H9 (cell line): ENCODE measurements at regions not wholly inside any gene's neighbourhood (a gene's known extent, or its start where the extent isn't known, plus 50 kb on each side); places are given as distances from the start of the nearest gene placed in this dataset.

ENCODE experiments used
- DNase-seq: peaks from one replicate; pipeline ENCODE4 v3.0.0-alpha.2; 2017
- H2AFZ ChIP-seq: one replicate; pipeline ENCODE4 v1.6.1; 2013; ENCODE audit warnings: mild to moderate bottlenecking, low read length, control low read depth, moderate library complexity
- H2AK5ac ChIP-seq: 2 replicates; pipeline ENCODE4 v1.6.1; 2013; ENCODE audit warnings: low read length, control low read depth, mixed read lengths; ENCODE audit not compliant: insufficient read length
- H2BK120ac ChIP-seq: one replicate; pipeline ENCODE4 v1.6.1; 2013; ENCODE audit warnings: low read depth, mild to moderate bottlenecking, low read length, control low read depth, inconsistent platforms; ENCODE audit not compliant: poor library complexity, severe bottlenecking
- H2BK12ac ChIP-seq: 2 replicates; pipeline ENCODE4 v1.6.1; 2013; ENCODE audit warnings: low read length, control low read depth, mixed read lengths, low read depth; ENCODE audit not compliant: insufficient read length
- H2BK15ac ChIP-seq: 2 replicates; pipeline ENCODE4 v1.6.1; 2013; ENCODE audit warnings: low read depth, low read length, control low read depth
- H2BK20ac ChIP-seq: one replicate; pipeline ENCODE4 v1.6.1; 2013; ENCODE audit warnings: low read depth, mild to moderate bottlenecking, low read length, control low read depth, inconsistent platforms; ENCODE audit not compliant: poor library complexity, severe bottlenecking
- H2BK5ac ChIP-seq: 2 replicates; pipeline ENCODE4 v1.6.1; 2013; ENCODE audit warnings: low read length, control low read depth, mixed read lengths; ENCODE audit not compliant: insufficient read length
- H3K14ac ChIP-seq: 2 replicates; pipeline ENCODE4 v1.6.1; 2013; ENCODE audit warnings: low read length, control low read depth; ENCODE audit not compliant: insufficient read depth
- H3K18ac ChIP-seq: 2 replicates; pipeline ENCODE4 v1.6.1; 2013; ENCODE audit warnings: low read depth, mild to moderate bottlenecking, mixed read lengths, low read length, control low read depth; ENCODE audit not compliant: insufficient read length
- H3K23ac ChIP-seq: 2 replicates; pipeline ENCODE4 v1.6.1; 2013; ENCODE audit warnings: low read length, control low read depth, mixed read lengths, low read depth; ENCODE audit not compliant: insufficient read length
- H3K23me2 ChIP-seq: 2 replicates; pipeline ENCODE4 v1.6.1; 2013; ENCODE audit warnings: low read depth, mild to moderate bottlenecking, mixed read lengths, low read length, control low read depth; ENCODE audit not compliant: insufficient read length, poor library complexity, severe bottlenecking
- H3K27ac ChIP-seq: 2 replicates; pipeline ENCODE4 v1.5.1; 2013; ENCODE audit warnings: low read length, control low read depth, mixed read lengths, low read depth; ENCODE audit not compliant: insufficient read length
- H3K27me3 ChIP-seq: 2 replicates; pipeline ENCODE4 v1.6.1; 2013; ENCODE audit warnings: low read length, control low read depth, inconsistent platforms; ENCODE audit not compliant: insufficient read depth
- H3K4ac ChIP-seq: 2 replicates; pipeline ENCODE4 v1.6.1; 2013; ENCODE audit warnings: low read depth, mild to moderate bottlenecking, control low read depth, inconsistent platforms, low read length, moderate library complexity
- H3K4me1 ChIP-seq: 2 replicates; pipeline ENCODE4 v1.6.1; 2013; ENCODE audit warnings: low read length, control low read depth, inconsistent platforms; ENCODE audit not compliant: insufficient read depth
- H3K4me2 ChIP-seq: 2 replicates; pipeline ENCODE4 v1.6.1; 2013; ENCODE audit warnings: low read length, control low read depth, mixed read lengths; ENCODE audit not compliant: insufficient read length, insufficient read depth
- H3K56ac ChIP-seq: 2 replicates; pipeline ENCODE4 v1.6.1; 2013; ENCODE audit warnings: low read depth, mild to moderate bottlenecking, mixed read lengths, low read length, control low read depth; ENCODE audit not compliant: insufficient read length
- H3K79me1 ChIP-seq: 2 replicates; pipeline ENCODE4 v1.6.1; 2013; ENCODE audit warnings: low read depth, mild to moderate bottlenecking, moderate library complexity, low read length, control low read depth, inconsistent platforms; ENCODE audit not compliant: insufficient read depth, poor library complexity, severe bottlenecking
- H3K79me2 ChIP-seq: 2 replicates; pipeline ENCODE4 v1.6.1; 2013; ENCODE audit warnings: low read length, control low read depth, inconsistent platforms; ENCODE audit not compliant: insufficient read depth
- H3K9ac ChIP-seq: 2 replicates; pipeline ENCODE4 v1.6.1; 2013; ENCODE audit warnings: low read length, control low read depth, mixed read lengths; ENCODE audit not compliant: insufficient read length; ENCODE audit errors: extremely low read depth
- H3K9me3 ChIP-seq: one replicate; pipeline ENCODE4 v1.6.1; 2013; ENCODE audit warnings: low read depth, low read length, inconsistent platforms; ENCODE audit not compliant: control insufficient read depth
- H3T11ph ChIP-seq: one replicate; pipeline ENCODE4 v1.6.1; 2013; ENCODE audit warnings: mild to moderate bottlenecking, low read length, control low read depth, inconsistent platforms
- H4K20me1 ChIP-seq: one replicate; pipeline ENCODE4 v1.6.1; 2013; ENCODE audit not compliant: control insufficient read depth, insufficient read length, insufficient read depth
- H4K5ac ChIP-seq: 2 replicates; pipeline ENCODE4 v1.6.1; 2013; ENCODE audit warnings: low read depth, mild to moderate bottlenecking, mixed read lengths, low read length, control low read depth; ENCODE audit not compliant: insufficient read length
- H4K8ac ChIP-seq: replicated peaks from 2 replicates; pipeline ENCODE4 v1.6.1; 2013; ENCODE audit warnings: low read length, control low read depth, mixed read lengths, low read depth; ENCODE audit not compliant: insufficient read length
- H4K91ac ChIP-seq: 2 replicates; pipeline ENCODE4 v1.6.1; 2013; ENCODE audit warnings: low read depth, mild to moderate bottlenecking, moderate library complexity, mixed read lengths, low read length, control low read depth; ENCODE audit not compliant: insufficient read length
- H3K27ac Mint-ChIP-seq, 3 experiments: 2 replicates in 2 of 3; 3 replicates in 1 of 3; pipeline ENCODE4 v1.8.0; 2020 to 2021; ENCODE audit warnings: mixed read lengths in 3 of 3, mild to moderate bottlenecking in 1 of 3, moderate library complexity in 1 of 3
- H3K27me3 Mint-ChIP-seq: 2 replicates; pipeline ENCODE4 v1.8.0; 2021; ENCODE audit warnings: low read depth, mild to moderate bottlenecking, moderate library complexity, mixed read lengths
- H3K36me3 Mint-ChIP-seq, 3 experiments: 2 replicates in 2 of 3; 3 replicates in 1 of 3; pipeline ENCODE4 v1.8.0; 2020 to 2021; ENCODE audit warnings: low read depth in 3 of 3, mixed read lengths in 3 of 3; ENCODE audit not compliant: insufficient read depth in 1 of 3
- H3K4me1 Mint-ChIP-seq, 2 experiments: 2 replicates each; pipeline ENCODE4 v1.8.0; 2020; ENCODE audit warnings: mixed read lengths in 2 of 2
- H3K4me3 Mint-ChIP-seq, 2 experiments: 2 replicates in 1 of 2; 3 replicates in 1 of 2; pipeline ENCODE4 v1.8.0; 2020 to 2021; ENCODE audit warnings: mild to moderate bottlenecking in 2 of 2, mixed read lengths in 2 of 2, moderate library complexity in 1 of 2
- H3K9me3 Mint-ChIP-seq, 2 experiments: 2 replicates in 1 of 2; 3 replicates in 1 of 2; pipeline ENCODE4 v1.8.0; 2020; ENCODE audit warnings: mild to moderate bottlenecking in 2 of 2, mixed read lengths in 2 of 2, moderate library complexity in 1 of 2
- TF ChIP-seq, protein P1 (sequence below): fragments of 200-600 bp; sonication (generic); conservative IDR thresholded peaks from 3 replicates; pipeline ENCODE4 v1.8.0; 2021; ENCODE audit warnings: antibody characterized with exemption, mild to moderate bottlenecking

GRCh38 chr9:22535780-22536179 lies 89.2 kb downstream of the DMRTA1 start:
- H2BK5ac ChIP-seq = no peak overlapping the region
- Mint-ChIP-seq H3K27me3 (no peaks in the 10 kb centered on the region), H3K4me3 (no peak overlapping the region), H3K4me1 (no peaks in the 10 kb centered on the region), H3K36me3 (no peaks in the 10 kb centered on the region; a peak in 1 of 7 replicates), H3K27ac (no peak overlapping the region), H3K9me3 (no peaks in the 10 kb centered on the region)
- H3K9me3 ChIP-seq = no peaks in the 10 kb centered on the region
- H3K23ac ChIP-seq = no peak overlapping the region
- no peak for DNase-seq
- no peaks in the 10 kb centered on the region for H3K23me2 ChIP-seq
- no peak overlapping the region for H4K8ac ChIP-seq
- H3K27me3 ChIP-seq = no peaks in the 10 kb centered on the region
- no peak overlapping the region for H2BK120ac ChIP-seq
- no peak overlapping the region for H3K14ac ChIP-seq
- H2BK15ac ChIP-seq = no peak overlapping the region
- no peak overlapping the region for H2BK20ac ChIP-seq
- H4K20me1 ChIP-seq = no peaks in the 10 kb centered on the region
- no peak overlapping the region for H3K27ac ChIP-seq
- H4K91ac ChIP-seq = no peak overlapping the region
- no peak overlapping the region for H3K9ac ChIP-seq
- TF ChIP-seq, protein P1, sequence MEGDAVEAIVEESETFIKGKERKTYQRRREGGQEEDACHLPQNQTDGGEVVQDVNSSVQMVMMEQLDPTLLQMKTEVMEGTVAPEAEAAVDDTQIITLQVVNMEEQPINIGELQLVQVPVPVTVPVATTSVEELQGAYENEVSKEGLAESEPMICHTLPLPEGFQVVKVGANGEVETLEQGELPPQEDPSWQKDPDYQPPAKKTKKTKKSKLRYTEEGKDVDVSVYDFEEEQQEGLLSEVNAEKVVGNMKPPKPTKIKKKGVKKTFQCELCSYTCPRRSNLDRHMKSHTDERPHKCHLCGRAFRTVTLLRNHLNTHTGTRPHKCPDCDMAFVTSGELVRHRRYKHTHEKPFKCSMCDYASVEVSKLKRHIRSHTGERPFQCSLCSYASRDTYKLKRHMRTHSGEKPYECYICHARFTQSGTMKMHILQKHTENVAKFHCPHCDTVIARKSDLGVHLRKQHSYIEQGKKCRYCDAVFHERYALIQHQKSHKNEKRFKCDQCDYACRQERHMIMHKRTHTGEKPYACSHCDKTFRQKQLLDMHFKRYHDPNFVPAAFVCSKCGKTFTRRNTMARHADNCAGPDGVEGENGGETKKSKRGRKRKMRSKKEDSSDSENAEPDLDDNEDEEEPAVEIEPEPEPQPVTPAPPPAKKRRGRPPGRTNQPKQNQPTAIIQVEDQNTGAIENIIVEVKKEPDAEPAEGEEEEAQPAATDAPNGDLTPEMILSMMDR = no peak
- H3K4me2 ChIP-seq = no peak overlapping the region
- no peak overlapping the region for H3T11ph ChIP-seq
- no peak overlapping the region for H3K18ac ChIP-seq
- H4K5ac ChIP-seq = no peak overlapping the region
- H3K4ac ChIP-seq = no peak overlapping the region
- no peak overlapping the region for H3K56ac ChIP-seq
- H3K79me1 ChIP-seq = no peaks in the 10 kb centered on the region
- H3K79me2 ChIP-seq = no peaks in the 10 kb centered on the region
- H3K4me1 ChIP-seq = no peaks in the 10 kb centered on the region
- H2AK5ac ChIP-seq = no peak overlapping the region
- H2AFZ ChIP-seq = no peak overlapping the region
- no peak overlapping the region for H2BK12ac ChIP-seq
